GM12878 (cell line): ENCODE measurements at regions not wholly inside any gene's neighbourhood (a gene's known extent, or its start where the extent isn't known, plus 50 kb on each side); places are given as distances from the start of the nearest gene placed in this dataset.

ENCODE experiments used
- E2F8 ChIP-seq: fragments of 450-650 bp; IDR thresholded peaks from 2 replicates; pipeline ENCODE4 v1.6.1; 2018; ENCODE audit warnings: mild to moderate bottlenecking, low read depth, moderate library complexity; ENCODE audit not compliant: partially characterized antibody
- NR2C2 ChIP-seq: IDR thresholded peaks from 2 replicates; pipeline ENCODE4 v1.6.1; 2011; ENCODE audit warnings: borderline replicate concordance, low read depth; ENCODE audit not compliant: control insufficient read depth, insufficient read length

GRCh38 chr2:117621326-117621725 is 193.2 kb upstream of the DDX18 start:
- TF ChIP-seq NR2C2 (no peak), E2F8 (no peak)
